Stimulated activated effector memory CD8-positive, alpha-beta T cell treated with anti-CD3 and anti-CD28 coated beads, Interleukin-12 subunit alpha, Interleukin-12 subunit beta, amount 100 ng/mL, for 72 hours (primary cell): ENCODE measurements at regions not wholly inside any gene's neighbourhood (a gene's known extent, or its start where the extent isn't known, plus 50 kb on each side); places are given as distances from the start of the nearest gene placed in this dataset.

Experiments
- ATAC-seq: fragments of 150-1000 bp; cut with Tn5 transposase; 2 replicates; pipeline ENCODE4 v1.10.0; 2021
- DNase-seq, 2 donors: peaks; one replicate each; pipeline ENCODE4 v3.0.0; 2021 to 2022; ENCODE audit warnings: low spot score in 2 of 2
- H3K27ac Mint-ChIP-seq: one replicate; pipeline ENCODE4 v1.8.0; 2022; ENCODE audit warnings: mild to moderate bottlenecking, mixed read lengths
- H3K36me3 Mint-ChIP-seq: one replicate; pipeline ENCODE4 v1.8.0; 2022; ENCODE audit warnings: mild to moderate bottlenecking, mixed read lengths
- H3K4me1 Mint-ChIP-seq: one replicate; pipeline ENCODE4 v1.8.0; 2022; ENCODE audit warnings: mixed read lengths
- H3K4me3 Mint-ChIP-seq: one replicate; pipeline ENCODE4 v1.8.0; 2022; ENCODE audit warnings: mild to moderate bottlenecking, mixed read lengths
- H3K9me3 Mint-ChIP-seq: one replicate; pipeline ENCODE4 v1.8.0; 2022; ENCODE audit warnings: mixed read lengths

DNA sequence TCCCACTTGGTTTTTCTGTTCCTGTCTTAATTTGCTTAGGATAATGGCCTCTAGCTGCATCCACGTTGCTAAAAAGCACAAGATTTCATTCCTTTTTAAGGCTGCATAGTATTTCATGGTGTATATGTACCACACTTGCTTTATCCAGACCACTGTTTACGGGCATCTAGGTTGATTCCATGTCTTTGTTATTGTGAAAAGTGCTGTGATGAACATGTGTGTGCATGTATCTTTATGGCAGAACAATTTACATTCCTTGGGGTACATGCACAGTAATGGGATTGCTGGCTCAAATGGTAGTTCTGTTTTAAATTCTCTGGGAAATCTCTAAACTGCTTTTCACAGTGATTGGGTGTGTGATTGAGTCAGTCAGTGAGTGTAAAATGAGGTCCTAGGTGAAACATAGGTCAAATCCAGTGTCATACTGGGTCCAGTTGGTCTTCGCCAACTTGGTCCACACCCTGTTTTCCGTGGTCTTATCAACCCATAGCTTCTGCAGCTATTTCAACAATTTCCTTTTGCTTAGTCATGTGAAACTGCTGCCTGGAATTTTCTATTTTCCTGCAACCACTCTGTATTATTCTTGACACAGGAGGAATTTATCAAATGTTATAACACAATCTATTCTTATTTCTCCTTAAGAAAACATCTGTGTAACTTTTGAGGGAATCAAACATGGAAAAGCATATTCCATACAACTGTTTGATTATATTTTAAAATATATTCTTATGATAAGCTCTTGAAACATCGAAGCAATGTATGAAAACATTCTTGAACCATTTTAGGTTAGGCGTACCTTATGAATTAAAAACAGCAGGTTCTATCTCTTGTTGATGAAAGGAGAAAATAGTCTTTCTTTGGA, 82.9 kb downstream of the ADCYAP1 start:
- no peak overlapping the region for H3K4me3 Mint-ChIP-seq
- H3K27ac Mint-ChIP-seq: no peak overlapping the region
- DNase-seq: no peak
- no peaks in the 10 kb centered on the region for H3K36me3 Mint-ChIP-seq
- H3K9me3 Mint-ChIP-seq: peaks cover 2% of the 10 kb centered on the region
- H3K4me1 Mint-ChIP-seq: no peaks in the 10 kb centered on the region
- ATAC-seq: no peak

DNA sequence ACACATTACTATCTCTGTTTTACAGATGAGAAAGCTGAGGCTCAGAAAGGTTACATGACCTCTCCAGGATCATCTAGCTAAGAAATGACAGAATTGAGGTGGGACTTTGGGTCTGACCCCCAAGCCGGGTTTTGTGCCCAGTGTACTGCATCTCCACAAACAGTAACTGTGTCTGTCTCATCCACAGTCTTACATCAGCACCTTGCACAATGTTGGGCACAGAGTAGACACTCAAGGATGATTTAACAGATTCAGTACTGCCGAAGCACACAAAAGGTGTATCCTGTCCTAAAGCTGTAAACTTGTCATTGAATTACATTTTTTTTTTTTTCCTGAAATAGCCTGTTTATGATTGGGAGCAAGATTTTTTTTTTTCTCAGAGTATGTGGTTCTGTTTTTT, 84.8 kb downstream of the ADCYAP1 start:
- H3K4me3 Mint-ChIP-seq: no peak overlapping the region
- DNase-seq: no peak
- no peak for ATAC-seq
- no peaks in the 10 kb centered on the region for H3K4me1 Mint-ChIP-seq
- no peak overlapping the region for H3K27ac Mint-ChIP-seq
- no peaks in the 10 kb centered on the region for H3K36me3 Mint-ChIP-seq
- H3K9me3 Mint-ChIP-seq: peaks cover 3% of the 10 kb centered on the region

DNA sequence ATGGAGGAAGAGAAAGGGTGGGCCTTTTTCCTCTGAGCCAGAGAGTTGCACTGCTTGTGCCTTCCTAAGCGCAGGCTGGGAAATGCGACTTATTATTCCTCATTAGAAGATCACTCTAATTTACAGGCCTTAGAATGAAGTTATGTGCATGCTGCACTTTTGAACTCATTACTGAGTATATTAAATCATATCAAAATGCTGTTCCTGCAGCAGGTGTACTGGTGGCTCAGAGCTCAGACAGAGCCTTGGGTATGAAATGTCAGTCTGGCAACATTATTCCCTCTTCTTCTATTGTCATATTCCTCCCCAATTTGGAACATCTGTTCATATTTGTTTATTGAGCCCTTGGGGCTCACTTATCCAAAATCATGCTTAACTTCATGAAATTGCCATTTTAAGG, 85.5 kb downstream of the ADCYAP1 start:
- Mint-ChIP-seq H3K4me1 (no peaks in the 10 kb centered on the region), H3K36me3 (no peaks in the 10 kb centered on the region), H3K9me3 (peaks cover 6% of the 10 kb centered on the region), H3K4me3 (no peak overlapping the region), H3K27ac (no peak overlapping the region)
- ATAC-seq: no peak
- DNase-seq: no peak

DNA sequence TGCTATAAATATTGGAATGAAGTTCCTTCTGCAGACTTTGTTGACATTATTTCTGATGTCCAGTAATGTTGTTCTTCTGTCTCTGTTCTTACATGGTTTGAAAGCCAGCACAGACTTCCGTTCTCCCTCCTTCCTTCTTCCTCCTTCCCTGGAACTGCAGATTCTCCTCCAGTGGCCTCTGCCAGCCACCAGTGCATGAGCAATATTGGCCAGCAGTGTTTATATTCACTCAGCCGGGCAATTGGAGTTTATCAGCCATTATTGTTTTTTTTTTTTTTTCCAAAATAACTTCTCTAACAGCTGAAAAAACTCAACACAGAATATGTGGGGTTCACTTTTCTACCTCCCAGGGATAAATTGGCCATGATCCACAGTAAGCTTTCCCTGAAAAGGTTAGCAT, 86.8 kb downstream of the ADCYAP1 start:
- no peak overlapping the region for H3K27ac Mint-ChIP-seq

DNA sequence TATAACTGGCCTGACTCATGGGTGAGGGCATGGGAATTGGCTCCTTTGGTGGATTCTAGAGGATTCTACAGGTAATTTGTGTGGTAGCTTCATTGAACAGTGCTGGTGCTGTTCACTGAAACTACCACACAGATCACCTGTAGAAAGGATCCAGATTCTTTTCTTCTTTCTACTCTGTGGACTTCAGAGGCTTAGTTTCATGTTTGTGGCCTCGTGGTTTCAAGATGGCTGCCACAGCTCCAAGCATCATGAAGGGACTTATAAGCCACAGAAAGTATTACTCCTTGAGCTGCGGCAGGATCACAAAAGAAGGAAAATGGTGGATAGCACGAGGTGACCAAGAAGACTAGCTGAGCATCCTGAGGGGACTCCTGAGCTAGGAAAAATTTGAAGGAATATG, 88.9 kb downstream of the ADCYAP1 start:
- Mint-ChIP-seq H3K4me1 (no peaks in the 10 kb centered on the region), H3K9me3 (peaks cover 9% of the 10 kb centered on the region), H3K27ac (no peak overlapping the region), H3K4me3 (no peak overlapping the region), H3K36me3 (no peaks in the 10 kb centered on the region)
- ATAC-seq (no peak), DNase-seq (no peak)

More for the DNA sequence above, 86.8 kb downstream of the ADCYAP1 start:
- H3K4me1 Mint-ChIP-seq: no peaks in the 10 kb centered on the region
- no peak for ATAC-seq
- no peak for DNase-seq
- H3K9me3 Mint-ChIP-seq: peaks cover 6% of the 10 kb centered on the region
- H3K36me3 Mint-ChIP-seq: no peaks in the 10 kb centered on the region
- H3K4me3 Mint-ChIP-seq: no peak overlapping the region

DNA sequence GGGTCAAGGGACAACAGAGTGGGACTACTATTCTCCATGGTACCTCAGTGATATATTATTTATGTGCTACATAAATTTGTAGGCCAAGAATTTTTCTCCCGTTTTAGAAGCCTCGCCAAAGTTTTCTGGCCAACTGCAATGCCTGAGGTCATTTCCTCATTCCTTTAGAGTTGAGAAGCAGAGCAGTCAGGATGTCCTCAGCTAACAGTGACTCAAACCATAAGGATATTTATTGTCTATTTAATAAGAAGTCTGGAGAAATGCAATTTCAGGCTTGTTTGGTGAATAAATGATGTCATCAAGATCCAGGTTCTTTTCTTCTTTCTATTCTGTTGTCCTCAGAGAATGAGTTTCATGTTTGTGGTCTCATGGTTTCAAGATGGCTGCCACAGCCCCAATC, 91.0 kb downstream of the ADCYAP1 start:
- Mint-ChIP-seq H3K4me1 (no peaks in the 10 kb centered on the region), H3K4me3 (no peak overlapping the region), H3K36me3 (no peaks in the 10 kb centered on the region), H3K9me3 (peaks cover 9% of the 10 kb centered on the region), H3K27ac (no peak overlapping the region)
- DNase-seq: no peak
- no peak for ATAC-seq

DNA sequence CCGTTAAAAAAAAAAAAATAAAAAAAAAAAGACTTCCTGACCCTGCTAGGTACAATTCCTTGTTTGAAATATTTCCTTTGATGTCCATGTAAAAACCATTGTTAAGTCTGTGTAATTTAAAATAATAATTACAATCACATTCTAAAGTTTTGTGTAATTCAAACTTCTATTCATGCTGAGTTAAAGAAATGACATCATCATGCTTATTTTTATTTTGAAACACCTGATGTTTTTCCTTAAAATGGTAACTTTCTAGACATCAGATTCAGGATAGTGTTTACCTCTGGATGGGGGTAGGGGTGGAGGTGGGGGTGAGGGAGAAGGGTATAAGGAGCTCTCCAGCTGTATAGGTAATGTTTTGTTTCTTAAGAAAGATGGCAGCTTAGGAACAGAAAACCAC, 92.8 kb downstream of the ADCYAP1 start:
- no peaks in the 10 kb centered on the region for H3K36me3 Mint-ChIP-seq
- no peak overlapping the region for H3K4me3 Mint-ChIP-seq
- H3K9me3 Mint-ChIP-seq: peaks cover 9% of the 10 kb centered on the region

DNA sequence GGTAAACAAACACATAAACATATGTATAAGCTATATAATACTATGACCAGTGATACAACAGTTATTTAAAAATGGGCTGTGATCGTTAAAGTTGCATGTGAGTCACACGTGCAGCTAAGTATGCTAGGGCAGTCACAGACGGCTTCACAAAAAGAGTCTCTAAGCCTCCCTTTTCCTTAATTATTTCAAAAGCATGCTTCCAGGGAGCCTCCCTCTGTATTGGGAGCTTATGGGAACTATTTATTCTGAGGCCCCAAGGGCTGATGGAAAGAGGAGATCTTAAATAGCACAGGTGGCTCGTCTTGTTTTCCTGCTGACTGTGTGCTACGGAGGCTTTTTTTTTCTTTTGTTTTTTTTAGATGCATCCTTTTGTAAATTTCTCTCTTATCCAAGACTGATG, 94.3 kb downstream of the ADCYAP1 start:
- Mint-ChIP-seq H3K4me3 (no peak overlapping the region), H3K9me3 (peaks cover 13% of the 10 kb centered on the region), H3K36me3 (no peaks in the 10 kb centered on the region), H3K27ac (no peak overlapping the region), H3K4me1 (no peaks in the 10 kb centered on the region)
- ATAC-seq (no peak), DNase-seq (no peak)

More for the DNA sequence above, 92.8 kb downstream of the ADCYAP1 start:
- no peak overlapping the region for H3K27ac Mint-ChIP-seq
- DNase-seq: no peak
- no peak for ATAC-seq
- H3K4me1 Mint-ChIP-seq: no peaks in the 10 kb centered on the region

DNA sequence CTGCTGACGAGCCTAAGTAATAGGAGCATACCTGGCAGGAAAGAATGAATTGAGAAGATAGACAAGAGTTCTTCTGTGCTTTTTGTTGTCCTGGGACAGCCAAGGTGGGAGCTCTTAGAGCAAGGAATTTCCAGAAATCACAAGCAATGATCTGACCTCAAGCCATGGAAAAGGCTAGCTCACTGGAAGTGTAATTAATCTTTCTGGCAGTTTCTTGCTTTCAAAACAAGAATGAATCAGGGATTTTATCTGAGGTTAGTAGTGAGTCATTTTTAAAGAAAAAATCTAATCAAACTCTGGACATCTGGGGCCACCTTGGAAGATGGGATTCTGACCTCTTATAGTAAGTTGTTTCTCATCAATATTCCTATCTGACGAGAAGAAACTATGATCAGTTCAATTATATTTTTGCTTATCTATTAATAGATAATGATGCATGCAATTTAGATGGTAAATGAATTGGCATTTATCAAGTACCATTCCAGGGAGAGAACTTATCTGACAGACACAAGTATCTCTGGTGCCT, 98.0 kb downstream of the ADCYAP1 start:
- H3K27ac Mint-ChIP-seq: no peak overlapping the region
- no peak overlapping the region for H3K4me3 Mint-ChIP-seq
- H3K36me3 Mint-ChIP-seq: no peaks in the 10 kb centered on the region
- no peaks in the 10 kb centered on the region for H3K4me1 Mint-ChIP-seq
- peaks cover 8% of the 10 kb centered on the region for H3K9me3 Mint-ChIP-seq
- DNase-seq (no peak), ATAC-seq (no peak)

DNA sequence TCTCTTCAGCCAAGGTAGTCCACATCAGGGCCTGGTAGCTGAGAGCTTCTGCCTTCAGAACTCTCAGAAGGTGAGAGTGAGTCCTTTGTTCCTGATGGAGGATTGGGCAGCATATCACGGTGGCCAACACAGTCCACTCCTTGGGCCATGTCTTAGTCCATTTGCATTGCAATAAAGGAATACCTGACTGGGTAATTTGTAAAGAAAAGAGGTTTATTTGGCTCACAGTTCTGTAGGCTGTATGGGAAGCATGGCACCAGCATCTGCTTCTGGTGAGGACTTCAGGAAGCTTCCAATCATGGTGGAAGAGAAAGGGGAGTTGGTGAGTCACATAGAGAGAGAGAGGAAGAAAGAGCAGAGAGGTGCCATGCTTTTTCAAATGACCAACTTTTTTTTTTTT, 98.8 kb downstream of the ADCYAP1 start:
- no peak overlapping the region for H3K27ac Mint-ChIP-seq
- no peak for ATAC-seq

DNA sequence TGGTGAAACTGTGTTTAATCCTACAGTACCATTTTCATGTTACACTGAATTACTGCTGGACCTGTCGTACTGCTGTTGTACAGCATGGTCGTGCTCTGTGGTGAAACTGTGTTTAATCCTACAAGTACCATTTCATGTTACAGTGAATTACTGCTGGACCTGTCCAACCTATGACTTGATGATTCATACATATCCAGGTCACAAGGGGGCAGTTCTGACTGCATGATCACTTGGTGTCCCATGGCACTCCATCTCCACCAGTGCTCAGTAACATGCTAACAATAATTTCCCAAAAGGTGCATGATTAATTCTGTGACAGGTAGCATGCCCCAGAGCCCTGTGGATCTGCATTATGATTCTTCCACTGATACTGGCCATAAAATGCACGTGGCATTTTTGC, 101.6 kb downstream of the ADCYAP1 start:
- no peaks in the 10 kb centered on the region for H3K4me1 Mint-ChIP-seq
- no peak overlapping the region for H3K4me3 Mint-ChIP-seq
- peaks cover 6% of the 10 kb centered on the region for H3K9me3 Mint-ChIP-seq
- H3K36me3 Mint-ChIP-seq: no peaks in the 10 kb centered on the region
- no peak for ATAC-seq
- no peak overlapping the region for H3K27ac Mint-ChIP-seq
- DNase-seq: no peak

More for the DNA sequence above, 98.8 kb downstream of the ADCYAP1 start:
- Mint-ChIP-seq H3K4me3 (no peak overlapping the region), H3K4me1 (no peaks in the 10 kb centered on the region), H3K36me3 (no peaks in the 10 kb centered on the region), H3K9me3 (peaks cover 8% of the 10 kb centered on the region)
- no peak for DNase-seq

DNA sequence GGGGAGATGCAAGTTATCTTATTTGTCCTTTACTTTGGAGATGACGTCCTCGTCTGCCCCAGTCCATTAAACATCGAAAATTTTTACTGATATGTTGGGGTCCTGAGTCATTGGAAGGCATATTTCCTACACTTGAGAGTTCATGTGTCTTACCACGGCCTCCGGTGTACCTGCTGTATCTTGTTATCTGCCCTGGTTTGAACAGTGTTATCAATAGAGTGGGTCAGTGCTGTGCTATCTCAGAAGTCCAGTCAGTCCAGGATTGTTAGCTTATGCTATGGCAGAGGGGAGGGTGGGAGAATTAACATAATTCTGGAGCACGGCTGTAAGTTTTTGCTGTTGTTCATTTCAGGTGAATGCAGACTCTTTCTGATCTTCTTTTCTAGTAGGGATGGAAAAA, 102.3 kb downstream of the ADCYAP1 start:
- Mint-ChIP-seq H3K4me3 (no peak overlapping the region), H3K27ac (no peak overlapping the region), H3K36me3 (no peaks in the 10 kb centered on the region), H3K4me1 (no peaks in the 10 kb centered on the region), H3K9me3 (peaks cover 6% of the 10 kb centered on the region)
- ATAC-seq (no peak), DNase-seq (no peak)

DNA sequence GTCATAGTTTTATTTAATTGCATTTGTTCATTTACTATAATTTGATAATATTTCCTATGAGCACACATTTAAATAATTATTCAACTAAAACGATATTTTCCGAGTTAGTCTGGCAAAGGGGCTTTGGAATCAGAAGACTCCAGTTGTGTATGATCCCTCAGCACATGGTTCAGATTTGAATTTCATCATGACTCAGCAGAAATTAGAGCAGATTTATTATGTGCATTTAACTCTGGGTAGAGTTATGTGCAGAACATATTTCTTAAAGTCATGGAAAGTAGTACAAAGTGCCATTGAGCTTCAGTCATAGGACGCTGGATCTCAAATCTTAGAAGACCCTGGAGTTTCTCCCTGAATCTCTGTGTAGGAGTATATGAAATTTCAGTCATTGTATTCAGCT, 106.7 kb downstream of the ADCYAP1 start:
- no peak overlapping the region for H3K27ac Mint-ChIP-seq
- H3K36me3 Mint-ChIP-seq: no peaks in the 10 kb centered on the region
- DNase-seq (no peak), ATAC-seq (no peak)
- no peak overlapping the region for H3K4me3 Mint-ChIP-seq
- no peaks in the 10 kb centered on the region for H3K4me1 Mint-ChIP-seq
- H3K9me3 Mint-ChIP-seq: no peaks in the 10 kb centered on the region

DNA sequence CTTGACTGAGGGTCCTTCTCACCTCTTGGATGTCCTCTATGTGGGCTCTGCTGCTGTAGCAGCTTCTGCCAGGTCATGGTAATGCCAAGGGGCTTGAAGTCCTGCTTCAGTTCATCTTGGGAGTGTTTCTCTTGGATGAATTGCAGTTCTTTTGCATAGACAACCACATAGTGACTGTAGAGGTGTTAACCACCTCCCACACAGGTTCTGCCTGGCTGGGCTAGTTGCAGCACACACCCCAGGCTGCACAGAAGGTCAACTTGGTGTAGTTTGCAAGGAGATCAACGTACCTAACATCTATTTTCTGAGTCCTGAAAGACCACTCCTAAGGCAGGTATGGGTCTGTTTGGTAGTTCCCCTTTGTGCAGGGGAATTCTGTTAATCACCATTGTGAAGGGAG, 108.1 kb downstream of the ADCYAP1 start:
- H3K36me3 Mint-ChIP-seq: no peaks in the 10 kb centered on the region
- H3K9me3 Mint-ChIP-seq: no peaks in the 10 kb centered on the region
- H3K27ac Mint-ChIP-seq: no peak overlapping the region
- H3K4me1 Mint-ChIP-seq: no peaks in the 10 kb centered on the region
- H3K4me3 Mint-ChIP-seq: no peak overlapping the region
- DNase-seq: no peak
- no peak for ATAC-seq

DNA sequence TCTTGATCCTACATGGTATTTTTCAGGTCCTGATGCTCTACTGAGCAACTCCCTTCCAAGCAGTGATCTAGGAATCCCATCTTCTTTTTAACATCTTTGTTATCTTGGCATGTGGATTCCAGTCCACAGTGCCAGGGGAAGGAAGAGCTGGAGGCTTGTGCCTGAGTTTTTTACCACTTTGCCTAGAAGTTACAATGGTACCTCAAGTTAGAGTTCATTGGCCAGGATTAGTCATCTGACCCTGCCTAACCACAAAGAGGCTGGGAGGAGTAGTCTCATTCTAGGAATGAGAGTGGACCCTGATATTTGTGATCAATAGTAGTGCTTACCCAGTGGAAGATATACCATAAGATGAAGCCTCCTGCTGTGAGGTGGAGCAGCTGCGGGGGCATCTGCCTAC, 109.3 kb downstream of the ADCYAP1 start:
- DNase-seq: no peak
- Mint-ChIP-seq H3K36me3 (no peaks in the 10 kb centered on the region), H3K4me3 (no peak overlapping the region)

DNA sequence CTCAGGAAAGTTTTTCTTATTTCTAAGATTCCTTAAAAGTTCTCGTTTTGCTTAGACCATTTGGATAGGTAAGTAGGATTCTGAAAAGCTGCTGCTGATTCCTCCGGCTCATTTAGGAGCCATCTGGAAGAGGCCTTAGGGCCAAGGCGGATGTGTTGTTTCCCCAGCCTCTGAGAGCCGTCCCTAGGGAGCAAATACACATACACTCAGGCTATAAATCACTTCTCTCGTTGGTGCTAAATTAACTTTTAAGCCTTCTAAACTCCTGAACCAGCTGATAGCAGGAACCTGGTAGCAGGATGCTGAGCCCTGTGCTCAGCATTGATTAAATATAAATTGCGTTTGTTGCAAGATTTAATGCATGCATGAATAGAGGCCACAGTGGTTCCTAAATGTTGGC, 109.8 kb downstream of the ADCYAP1 start:
- no peak overlapping the region for H3K4me3 Mint-ChIP-seq
- no peak for ATAC-seq
- H3K9me3 Mint-ChIP-seq: no peaks in the 10 kb centered on the region
- DNase-seq: no peak
- H3K36me3 Mint-ChIP-seq: no peaks in the 10 kb centered on the region
- H3K27ac Mint-ChIP-seq: no peak overlapping the region
- H3K4me1 Mint-ChIP-seq: no peaks in the 10 kb centered on the region

More for the DNA sequence above, 109.3 kb downstream of the ADCYAP1 start:
- no peaks in the 10 kb centered on the region for H3K4me1 Mint-ChIP-seq
- H3K9me3 Mint-ChIP-seq: no peaks in the 10 kb centered on the region
- H3K27ac Mint-ChIP-seq: no peak overlapping the region
- no peak for ATAC-seq
